Right lobe of liver (tissue), 6 donors: ENCODE measurements at regions not wholly inside any gene's neighbourhood (a gene's known extent, or its start where the extent isn't known, plus 50 kb on each side); places are given as distances from the start of the nearest gene placed in this dataset.

Experiments used
- ATAC-seq, 4 donors: fragments of 200-7000 bp; cut with Tn5 transposase; one replicate each; pipeline ENCODE4 v1.9.1; 2020; ENCODE audit warnings: mild to moderate bottlenecking in 4 of 4, moderate library complexity in 4 of 4
- DNase-seq, 3 donors: peaks; one replicate each; pipeline ENCODE4 v3.0.0-alpha.2; 2020
- H3K27ac ChIP-seq, 3 donors: fragments of 200-600 bp; one replicate each; pipeline ENCODE4 v1.8.0; 2022
- H3K27me3 ChIP-seq, 2 donors: fragments of 200-600 bp; one replicate each; pipeline ENCODE4 v1.8.0; 2022
- H3K36me3 ChIP-seq, 4 donors: fragments of 200-600 bp; sonication (generic) in 1 of 4; one replicate each; pipeline versions ENCODE4 v1.5.1 to v1.8.0; 2017 to 2022; ENCODE audit warnings: control low read depth in 1 of 4
- H3K4me1 ChIP-seq, 4 donors: fragments of 200-600 bp; sonication (generic) in 1 of 4; one replicate each; pipeline versions ENCODE4 v1.5.1 to v1.8.0; 2017 to 2022; ENCODE audit warnings: control low read depth in 1 of 4
- H3K4me3 ChIP-seq, 3 donors: fragments of 200-600 bp; one replicate each; pipeline ENCODE4 v1.8.0; 2022
- H3K9me3 ChIP-seq, 4 donors: fragments of 200-600 bp; sonication (generic) in 1 of 4; one replicate each; pipeline versions ENCODE4 v1.5.1 to v1.8.0; 2017 to 2022; ENCODE audit warnings: control low read depth in 1 of 4
- CTCF ChIP-seq, 4 donors: fragments of 200-600 bp in 3 of 4; fragments of 450-650 bp in 1 of 4; IDR thresholded peaks; one replicate each; pipeline versions ENCODE4 v1.5.1 to v1.8.0; 2016 to 2022; ENCODE audit warnings: antibody characterized with exemption in 4 of 4, mild to moderate bottlenecking in 2 of 4
- POLR2A ChIP-seq: fragments of 450-650 bp; IDR thresholded peaks from one replicate; pipeline ENCODE4 v1.6.1; 2017; ENCODE audit warnings: antibody characterized with exemption, mild to moderate bottlenecking
- WGBS: methylation state at CpG from one replicate; pipeline ENCODE4 v1.1.6; 2018; ENCODE audit warnings: low coverage, low lambda C conversion rate; ENCODE audit not compliant: insufficient coverage; ENCODE audit errors: missing lambda C conversion rate; 5-methylcytosine and 5-hydroxymethylcytosine counted together
- intact Hi-C, 2 donors: fragments of 100-400 bp; cut with DNase I; formaldehyde crosslinking; loops; one replicate each; pipeline versions ENCODE4 v1.11.2 to v1.14.1; 2022
- donor health status: DM: no; HTN: yes; CAD: no.
- donor health status: DM: no; HTN: no; CAD: no.
- donor health status: DM: no; HTN: no; CAD: no.
- donor health status: DM: no; HTN: yes; CAD: no.
- donor health status: DM: no; HTN: yes; CAD: no.

GRCh38 chr22:49092716-49093115 lies 735.0 kb downstream of the BRD1 start:
- DNase-seq (no peak), ATAC-seq (no peak)
- Histone ChIP-seq H3K36me3 (no peaks in the 10 kb centered on the region), H3K27me3 (no peaks in the 10 kb centered on the region), H3K4me3 (no peak overlapping the region), H3K27ac (no peak overlapping the region), H3K4me1 (no peaks in the 10 kb centered on the region), H3K9me3 (no peaks in the 10 kb centered on the region)
- no peak for TF ChIP-seq CTCF (IDR thresholded peaks at IDR 0.05)
- 49% methylated on average over 4 of the region's 15 CpGs for whole genome bisulfite sequencing
- intact Hi-C loops: no loop called here

- ATAC-seq (no peak), DNase-seq (no peak)
- TF ChIP-seq POLR2A (no peak), CTCF (IDR thresholded peaks at IDR 0.05) (no peak)
- Histone ChIP-seq H3K36me3 (no peaks in the 10 kb centered on the region), H3K27ac (no peak overlapping the region), H3K4me1 (no peaks in the 10 kb centered on the region), H3K27me3 (no peaks in the 10 kb centered on the region), H3K4me3 (no peak overlapping the region), H3K9me3 (no peaks in the 10 kb centered on the region)
- 31% methylated on average over 6 of the region's 13 CpGs for WGBS
- intact Hi-C loops: no loop called here
Measured at GRCh38 chr22:49091917-49092545, 735.6 kb downstream of the BRD1 start.

- H3K27me3 ChIP-seq: no peaks in the 10 kb centered on the region
- no peaks in the 10 kb centered on the region for H3K9me3 ChIP-seq
- WGBS: 53% methylated on average over 3 of the region's 19 CpGs
- no peaks in the 10 kb centered on the region for H3K4me1 ChIP-seq
- H3K36me3 ChIP-seq: no peaks in the 10 kb centered on the region
- no peak overlapping the region for H3K27ac ChIP-seq
- TF ChIP-seq POLR2A (no peak), CTCF (IDR thresholded peaks at IDR 0.05) (no peak)
- no peak overlapping the region for H3K4me3 ChIP-seq
- no peak for ATAC-seq
- no peak for DNase-seq
- intact Hi-C loops: no loop called here
Measured at GRCh38 chr22:49091451-49091850, 736.2 kb downstream of the BRD1 start.

GRCh38 chr22:49090853-49091135 lies 736.9 kb downstream of the BRD1 start:
- Histone ChIP-seq H3K9me3 (no peaks in the 10 kb centered on the region), H3K27ac (no peak overlapping the region), H3K4me1 (no peaks in the 10 kb centered on the region), H3K27me3 (no peaks in the 10 kb centered on the region), H3K4me3 (no peak overlapping the region), H3K36me3 (no peaks in the 10 kb centered on the region)
- no peak for TF ChIP-seq CTCF (IDR thresholded peaks at IDR 0.05)
- 61% methylated on average over 3 of the region's 10 CpGs for WGBS
- DNase-seq (no peak), ATAC-seq (no peak)
- intact Hi-C loops: no loop called here
